Activated CD8-positive, alpha-beta memory T cell treated with anti-CD3 and anti-CD28 coated beads, Interleukin-2, amount 50 U/mL, for 4 hours (primary cell): ENCODE measurements at regions not wholly inside any gene's neighbourhood (a gene's known extent, or its start where the extent isn't known, plus 50 kb on each side); places are given as distances from the start of the nearest gene placed in this dataset.

Experiments
- DNase-seq: peaks from one replicate; pipeline ENCODE4 v3.0.0-alpha.2; 2020

GRCh38 chr3:22495791-22496190 lies 707.3 kb upstream of the UBE2E2 start:
- no peak for DNase-seq

DNA sequence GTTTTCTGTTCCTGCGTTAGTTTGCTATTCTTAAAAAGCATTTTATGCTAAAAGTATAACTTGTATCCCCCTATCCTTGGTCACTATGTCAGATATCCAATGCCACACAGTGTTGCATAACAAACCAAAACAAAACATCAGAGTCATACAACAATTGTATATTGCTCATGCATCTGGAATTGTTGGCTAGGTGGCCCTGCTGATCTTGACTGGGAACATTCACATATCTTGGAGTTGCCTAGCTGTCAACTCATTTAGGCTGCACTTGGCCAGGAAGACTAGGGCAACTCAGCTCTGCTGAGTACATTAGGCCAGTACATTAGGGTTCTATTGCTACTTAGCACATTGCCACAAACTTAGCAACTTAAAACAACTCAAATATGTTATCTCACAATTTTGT lies 706.5 kb upstream of the UBE2E2 start:
- DNase-seq: no peak

DNA sequence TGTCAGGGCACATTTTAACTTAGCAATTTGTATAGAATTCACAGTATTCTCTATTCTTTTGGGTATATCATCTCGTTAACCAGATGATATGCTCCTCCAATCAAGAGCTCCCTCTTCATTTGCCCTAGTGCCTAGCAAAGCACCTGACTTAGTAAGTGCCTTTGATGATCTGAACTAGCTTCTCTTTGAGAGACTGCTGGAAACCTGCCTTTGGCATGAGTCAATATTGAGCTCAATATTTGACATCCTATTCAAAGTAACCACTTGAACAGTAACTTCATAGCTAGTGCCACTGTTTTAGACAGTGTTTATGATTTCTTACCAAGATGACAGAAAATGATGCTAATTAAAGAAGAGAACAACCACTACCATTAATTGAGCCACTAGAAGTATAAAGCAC lies 696.3 kb upstream of the UBE2E2 start:
- no peak for DNase-seq

DNA sequence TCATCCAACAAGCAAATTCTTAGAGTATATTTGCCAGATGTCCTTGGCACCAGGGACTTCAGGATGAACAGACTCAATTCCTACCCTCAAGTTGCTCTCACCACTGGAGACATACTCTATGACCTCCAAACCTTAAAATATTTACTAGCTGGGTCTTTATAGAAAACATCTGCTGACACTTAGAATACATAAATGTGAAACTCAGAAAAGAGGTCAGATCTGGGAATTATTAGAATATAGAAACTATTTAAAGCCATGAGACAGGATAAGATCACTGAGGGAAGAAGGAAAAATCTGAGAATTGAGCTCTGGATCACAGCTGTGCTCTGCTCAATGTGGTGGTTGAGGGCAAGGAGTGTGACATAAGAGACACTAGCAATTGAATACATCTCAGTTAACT lies 695.4 kb upstream of the UBE2E2 start:
- DNase-seq: no peak

DNA sequence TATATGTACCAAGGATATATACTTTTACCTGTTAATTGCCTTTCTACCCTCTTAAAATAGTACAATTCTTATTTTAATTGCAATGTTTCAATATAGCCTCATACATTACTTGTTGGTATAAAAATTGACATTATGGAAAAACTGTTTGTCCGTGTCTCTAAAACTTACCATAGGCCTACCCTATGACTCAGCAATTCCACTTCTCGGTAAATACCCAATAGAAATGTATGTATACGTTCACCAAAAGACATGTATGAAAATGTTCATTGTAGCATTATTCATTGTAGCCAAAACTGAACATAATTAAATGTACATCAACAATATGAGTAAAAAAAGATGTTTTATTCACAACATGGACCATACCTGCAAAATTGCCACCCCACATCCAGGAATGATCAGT lies 679.2 kb upstream of the UBE2E2 start:
- DNase-seq: no peak

DNA sequence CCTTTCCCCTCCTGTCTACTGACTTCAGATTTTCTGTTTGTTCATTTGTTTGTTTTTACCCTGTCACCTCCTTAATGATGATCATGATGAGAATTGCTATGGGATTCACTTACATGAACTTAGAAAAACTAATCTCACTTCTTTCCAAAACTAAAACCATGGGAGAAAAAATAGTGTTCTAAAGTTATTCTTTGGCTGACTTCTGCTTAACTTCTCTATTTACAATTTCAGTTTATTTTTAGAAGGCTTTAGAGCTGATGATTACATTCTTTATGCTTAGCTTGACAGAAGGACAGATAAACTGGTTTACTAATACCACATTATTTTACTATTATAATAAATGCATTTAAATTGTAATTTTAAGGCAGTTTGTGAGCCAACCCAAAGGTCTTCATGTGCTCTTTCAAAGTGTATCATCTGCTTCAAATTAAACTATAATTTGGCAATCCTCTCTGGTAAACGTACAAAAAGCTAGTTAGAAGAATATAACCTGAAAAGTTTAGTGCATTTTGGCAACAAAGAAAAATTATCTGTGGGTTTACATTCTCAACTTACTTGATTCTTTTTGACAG lies 676.8 kb upstream of the UBE2E2 start:
- no peak for DNase-seq

GRCh38 chr3:22536541-22536940 lies 666.6 kb upstream of the UBE2E2 start:
- DNase-seq: no peak

DNA sequence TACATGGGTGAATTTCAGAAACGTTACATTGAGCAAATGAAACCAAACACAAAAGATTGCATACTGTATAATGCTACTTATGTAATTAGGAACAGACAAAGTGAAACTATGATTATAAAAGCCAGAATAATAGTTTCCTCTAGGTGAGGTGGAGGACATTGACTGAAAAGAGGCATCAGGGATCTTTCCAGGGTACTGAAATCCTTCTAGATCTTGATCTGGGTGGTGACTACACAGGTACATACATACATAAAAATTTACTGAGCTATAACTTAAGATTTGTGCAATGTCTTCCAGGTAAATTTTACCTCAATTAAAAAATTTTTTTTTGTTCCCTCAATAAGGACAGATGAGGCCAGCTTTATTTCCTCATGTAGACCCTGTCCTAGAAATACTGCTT lies 665.6 kb upstream of the UBE2E2 start:
- DNase-seq: no peak

DNA sequence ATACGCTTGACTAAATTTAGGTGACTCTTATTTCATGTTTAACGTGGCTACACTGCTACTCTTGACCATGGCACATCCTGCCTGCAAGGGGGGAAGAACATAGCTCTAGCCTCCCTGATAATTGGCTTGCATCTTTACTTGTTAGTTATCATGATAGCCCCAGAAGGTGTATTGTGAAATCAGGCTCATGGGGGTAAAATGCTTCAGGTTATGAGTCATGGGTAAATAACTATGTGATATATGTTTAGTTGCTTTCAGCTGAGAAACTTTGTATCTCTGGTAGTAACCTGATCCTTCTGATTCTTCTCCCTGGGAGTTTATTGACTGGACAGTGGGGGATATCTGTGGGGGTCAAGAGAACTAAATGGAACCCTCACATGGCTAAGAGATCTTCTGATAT lies 660.8 kb upstream of the UBE2E2 start:
- DNase-seq: no peak

DNA sequence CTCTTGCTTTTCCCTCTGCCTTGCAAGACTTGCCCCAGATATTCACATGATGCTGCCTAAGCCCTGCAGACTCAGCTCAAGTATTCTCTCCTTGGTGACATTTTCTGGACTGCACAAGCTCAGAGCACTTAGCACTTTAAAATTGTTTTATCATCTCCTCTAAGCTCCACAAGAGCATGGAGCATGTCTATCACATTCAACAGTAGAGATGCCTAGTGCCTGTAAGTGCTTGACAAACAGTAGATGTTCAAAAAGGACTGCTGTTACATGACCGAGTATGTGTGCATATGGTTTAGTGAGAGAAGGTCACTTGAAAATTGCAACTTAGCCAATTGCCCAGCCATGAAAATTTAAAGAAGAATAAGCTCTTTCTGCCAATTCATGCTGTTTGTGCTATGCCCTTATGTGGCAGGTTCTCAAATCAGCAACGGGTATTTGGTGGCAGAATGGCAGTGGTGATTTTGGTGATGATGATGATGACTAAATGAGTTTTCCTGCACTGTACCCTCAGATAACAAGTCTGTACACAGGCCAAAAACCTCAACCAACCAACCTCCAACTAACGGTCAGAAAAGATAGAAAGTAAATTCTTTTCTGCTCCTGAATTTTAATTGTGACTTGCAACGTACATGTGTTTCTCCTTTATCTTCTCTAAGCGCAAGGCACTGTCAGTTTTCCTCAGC lies 647.2 kb upstream of the UBE2E2 start:
- DNase-seq: no peak

GRCh38 chr3:22565393-22565792 lies 637.7 kb upstream of the UBE2E2 start:
- no peak for DNase-seq

DNA sequence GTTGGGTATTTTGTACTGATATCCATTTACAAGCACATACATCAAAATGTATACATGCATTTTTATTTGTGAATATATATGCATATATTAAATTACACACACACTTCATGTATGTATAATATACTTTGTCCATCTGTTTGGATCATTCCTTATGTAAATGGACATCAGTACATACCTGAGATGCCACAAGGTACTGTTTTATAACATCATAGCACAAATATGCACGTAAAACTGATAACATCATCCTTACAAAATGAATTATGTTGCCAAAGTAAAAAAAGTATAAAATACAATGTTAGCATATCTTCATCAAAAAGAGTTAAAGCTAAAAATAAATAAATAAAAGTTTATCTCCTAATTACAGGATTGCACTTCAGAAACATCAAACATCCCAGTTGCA lies 634.8 kb upstream of the UBE2E2 start:
- DNase-seq: no peak

DNA sequence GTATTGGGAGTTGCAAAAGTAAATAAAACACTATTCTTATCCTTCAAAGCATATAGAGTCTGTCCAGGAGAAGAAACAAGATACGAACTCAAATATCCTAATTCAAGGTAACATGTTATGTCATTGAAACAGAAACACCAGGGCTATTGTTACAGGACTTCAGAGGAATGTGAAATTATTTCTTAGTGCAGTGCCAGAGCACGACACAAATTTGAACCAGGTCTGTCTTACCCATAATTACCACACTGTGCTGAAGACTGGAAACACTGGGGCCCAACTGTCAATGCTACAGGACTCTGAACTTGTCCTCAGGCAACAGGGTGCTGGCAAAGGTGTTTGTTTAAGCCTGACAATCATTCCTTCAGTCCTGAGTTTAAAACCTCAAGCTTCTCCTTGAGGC lies 633.6 kb upstream of the UBE2E2 start:
- no peak for DNase-seq

- no peak for DNase-seq
These were observed 622.1 kb upstream of the UBE2E2 start for GRCh38 chr3:22581007-22581406.

DNA sequence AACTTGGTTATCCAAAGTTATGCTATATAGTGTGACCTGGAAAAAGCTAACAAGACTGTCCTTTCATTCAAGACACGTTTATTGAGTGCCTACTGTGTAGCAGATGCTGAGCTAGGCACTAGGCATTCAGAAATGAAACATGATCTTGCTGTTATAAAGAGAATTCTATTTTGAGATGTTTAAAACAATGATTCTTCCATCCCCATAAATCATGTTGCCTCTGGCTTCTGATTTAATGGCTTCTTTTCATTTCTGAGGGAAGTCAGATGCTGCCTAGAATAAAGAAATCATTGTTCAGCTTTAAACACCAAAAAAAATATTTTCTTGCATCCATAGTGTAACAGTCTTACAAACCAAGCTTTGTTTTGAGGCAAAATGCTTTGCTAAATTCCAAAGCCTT lies 620.9 kb upstream of the UBE2E2 start:
- DNase-seq: no peak

DNA sequence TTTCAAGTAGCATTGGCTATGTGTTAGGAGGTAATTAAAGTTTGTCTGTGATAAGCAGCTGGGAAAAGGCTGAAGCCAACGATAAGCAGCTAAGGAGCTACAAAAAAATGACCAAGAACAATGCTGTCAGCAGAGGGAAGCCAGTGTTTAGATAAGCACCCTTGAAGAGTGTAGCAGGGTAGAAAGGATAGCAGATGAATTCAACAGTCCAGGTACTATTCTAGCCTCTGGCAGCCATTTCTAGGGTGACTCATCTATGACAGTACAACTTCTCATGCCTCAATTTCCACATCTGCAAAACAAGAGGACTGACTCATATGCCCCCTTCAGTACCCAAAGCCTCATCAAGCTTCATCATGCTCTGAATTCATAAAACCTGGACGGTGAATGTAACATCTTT lies 617.6 kb upstream of the UBE2E2 start:
- no peak for DNase-seq

DNA sequence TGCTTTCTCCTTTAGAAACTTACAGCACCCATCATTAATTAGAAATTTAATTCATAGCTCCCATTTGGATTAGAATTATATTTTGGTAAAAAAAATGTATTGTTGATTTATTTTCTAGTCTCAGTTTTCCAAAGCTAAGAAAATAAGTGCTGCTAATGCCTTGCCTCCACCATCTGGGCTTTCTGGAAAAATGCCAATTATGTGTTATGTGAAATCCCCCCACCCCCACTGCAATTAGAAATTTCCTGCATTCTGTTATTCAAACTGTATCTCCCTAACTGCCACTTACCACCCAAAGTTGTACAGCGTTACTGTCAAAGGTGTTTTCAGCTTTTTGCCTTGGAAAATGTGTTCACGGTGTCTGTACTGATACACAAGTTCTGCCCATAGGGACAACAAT lies 617.2 kb upstream of the UBE2E2 start:
- no peak for DNase-seq

GRCh38 chr3:22587446-22587845 lies 615.7 kb upstream of the UBE2E2 start:
- DNase-seq: no peak

- no peak for DNase-seq
These were observed 609.5 kb upstream of the UBE2E2 start for GRCh38 chr3:22593638-22594037.

DNA sequence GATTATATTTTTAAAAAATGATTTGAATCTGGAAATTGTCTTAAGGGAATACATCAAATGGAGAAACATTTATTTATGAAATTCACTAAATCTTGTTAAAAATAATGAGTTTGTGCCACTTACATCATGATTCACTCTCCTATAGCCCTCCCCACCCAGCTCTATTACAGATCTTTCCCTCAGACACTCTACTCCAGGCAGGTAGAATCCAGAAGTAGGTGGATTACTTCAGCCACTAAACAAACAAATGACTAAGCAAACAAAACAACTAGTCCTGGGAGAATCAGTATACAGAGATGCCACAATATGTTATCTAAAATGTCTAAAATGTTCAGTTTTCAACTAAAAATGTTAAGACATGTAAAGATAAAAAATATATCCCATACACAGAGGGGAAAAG lies 608.1 kb upstream of the UBE2E2 start:
- DNase-seq: no peak

- DNase-seq: no peak
These were observed 596.7 kb upstream of the UBE2E2 start for GRCh38 chr3:22606461-22606860.

- DNase-seq: no peak
These were observed 596.2 kb upstream of the UBE2E2 start for GRCh38 chr3:22606938-22607337.

- DNase-seq: no peak
These were observed 595.0 kb upstream of the UBE2E2 start for GRCh38 chr3:22608093-22608492.

DNA sequence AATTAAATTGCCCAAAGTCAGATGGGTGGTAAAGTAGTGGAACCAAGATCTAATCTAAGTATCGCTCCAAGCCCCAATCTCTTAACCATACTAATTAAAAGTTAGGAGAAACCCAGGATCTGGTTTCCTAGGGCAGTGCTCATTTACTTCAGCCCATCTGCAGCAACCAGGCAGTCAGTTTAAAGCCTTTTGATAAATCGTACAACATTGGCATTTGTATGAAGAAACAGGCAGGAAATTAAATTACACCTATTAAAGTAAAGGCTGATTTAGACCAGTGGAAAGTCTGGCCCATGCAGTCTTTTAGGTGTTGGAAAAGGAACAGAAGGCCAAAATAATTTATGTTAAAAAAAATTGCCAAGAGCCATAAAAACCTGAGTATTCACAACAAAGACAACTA lies 594.4 kb upstream of the UBE2E2 start:
- no peak for DNase-seq

DNA sequence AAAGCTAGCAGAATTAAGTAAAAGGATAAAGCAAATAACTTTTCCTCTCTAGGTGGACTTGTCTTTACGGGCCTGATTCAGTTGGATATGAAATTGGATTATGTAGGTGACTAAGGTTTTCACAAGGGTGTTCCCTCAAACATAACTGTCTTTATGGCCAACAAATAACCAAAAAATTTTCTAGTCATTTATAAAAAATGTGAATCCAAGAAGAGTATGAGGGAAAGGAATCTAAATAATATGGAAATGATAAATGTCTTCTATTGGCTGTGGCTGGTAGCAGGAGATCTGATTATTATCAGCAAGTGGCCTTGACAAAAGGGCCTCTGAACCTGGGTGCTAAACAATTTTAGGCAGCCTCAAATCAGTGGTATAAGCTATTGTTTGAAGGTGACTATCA lies 594.0 kb upstream of the UBE2E2 start:
- DNase-seq: no peak
